GM23338 (cell line): ENCODE measurements at regions not wholly inside any gene's neighbourhood (a gene's known extent, or its start where the extent isn't known, plus 50 kb on each side); places are given as distances from the start of the nearest gene placed in this dataset.

Experiments
- ATAC-seq: fragments of 200-7000 bp; cut with Tn5 transposase; 3 replicates; pipeline ENCODE4 v1.9.1; 2020
- DNase-seq: peaks from one replicate; pipeline ENCODE4 v3.0.0-alpha.2; 2015; ENCODE audit warnings: low spot score
- H2AFZ ChIP-seq: fragments of 200-600 bp; sonication (generic); 2 replicates; pipeline ENCODE4 v1.8.0; 2016; ENCODE audit warnings: antibody characterized with exemption, mild to moderate bottlenecking, moderate library complexity
- H3F3A ChIP-seq: fragments of 200-600 bp; sonication (generic); replicated peaks from 2 replicates; pipeline ENCODE4 v1.8.0; 2017; ENCODE audit warnings: antibody characterized with exemption, mixed run types, low read depth
- H3K27ac ChIP-seq: fragments of 200-600 bp; sonication (generic); 2 replicates; pipeline ENCODE4 v1.6.1; 2016; ENCODE audit warnings: low read depth
- H3K27me3 ChIP-seq: fragments of 200-600 bp; sonication (generic); 2 replicates; pipeline ENCODE4 v1.8.0; 2016; ENCODE audit warnings: mild to moderate bottlenecking, mixed run types, moderate library complexity; ENCODE audit not compliant: insufficient read depth
- H3K36me3 ChIP-seq: fragments of 200-600 bp; sonication (generic); 2 replicates; pipeline ENCODE4 v1.8.0; 2016; ENCODE audit warnings: mild to moderate bottlenecking; ENCODE audit not compliant: insufficient read depth
- H3K4me1 ChIP-seq: fragments of 200-600 bp; sonication (generic); 2 replicates; pipeline ENCODE4 v1.8.0; 2016; ENCODE audit warnings: mild to moderate bottlenecking, moderate library complexity; ENCODE audit not compliant: insufficient read depth
- H3K4me2 ChIP-seq: fragments of 200-600 bp; sonication (generic); 2 replicates; pipeline ENCODE4 v1.7.1; 2017; ENCODE audit warnings: mixed run types
- H3K4me3 ChIP-seq: fragments of 200-600 bp; sonication (generic); 2 replicates; pipeline ENCODE4 v1.6.1; 2016; ENCODE audit warnings: mixed run types
- H3K79me2 ChIP-seq: fragments of 200-600 bp; sonication (generic); replicated peaks from 2 replicates; pipeline ENCODE4 v1.8.0; 2017; ENCODE audit warnings: mild to moderate bottlenecking; ENCODE audit not compliant: insufficient read depth
- H3K9me2 ChIP-seq: fragments of 200-600 bp; sonication (generic); 2 replicates; pipeline ENCODE4 v1.8.0; 2017; ENCODE audit not compliant: insufficient read depth
- H4K20me1 ChIP-seq: fragments of 200-600 bp; sonication (generic); replicated peaks from 2 replicates; pipeline ENCODE4 v1.8.0; 2017; ENCODE audit warnings: mild to moderate bottlenecking; ENCODE audit not compliant: insufficient read depth
- H3K27ac Mint-ChIP-seq: 2 replicates; pipeline ENCODE4 v1.8.0; 2020; ENCODE audit warnings: inconsistent platforms, mild to moderate bottlenecking, moderate library complexity, mixed read lengths
- H3K27me3 Mint-ChIP-seq: 3 replicates; pipeline ENCODE4 v1.8.0; 2022; ENCODE audit warnings: low read depth, mild to moderate bottlenecking, moderate library complexity, mixed read lengths, inconsistent platforms; ENCODE audit not compliant: insufficient read depth, poor library complexity
- H3K36me3 Mint-ChIP-seq: 3 replicates; pipeline ENCODE4 v1.8.0; 2021; ENCODE audit warnings: low read depth, mild to moderate bottlenecking, inconsistent platforms, moderate library complexity, mixed read lengths
- H3K4me1 Mint-ChIP-seq: 3 replicates; pipeline ENCODE4 v1.8.0; 2020; ENCODE audit warnings: mild to moderate bottlenecking, inconsistent platforms, mixed read lengths
- H3K4me3 Mint-ChIP-seq: 3 replicates; pipeline ENCODE4 v1.8.0; 2021; ENCODE audit warnings: moderate library complexity, mild to moderate bottlenecking, inconsistent platforms, mixed read lengths
- H3K9me3 Mint-ChIP-seq: 3 replicates; pipeline ENCODE4 v1.8.0; 2020; ENCODE audit warnings: moderate library complexity, mild to moderate bottlenecking, inconsistent platforms, mixed read lengths
- CTCF ChIP-seq, 2 experiments: fragments of 200-600 bp in 1 of 2; sonication (generic) in 1 of 2; conservative IDR thresholded peaks; 2 replicates each; pipeline versions ENCODE4 v1.5.1 to v1.6.1; 2016 to 2017; ENCODE audit warnings: antibody characterized with exemption in 2 of 2, low read depth in 2 of 2, mild to moderate bottlenecking in 2 of 2, moderate library complexity in 1 of 2
- ETS1 ChIP-seq: IDR thresholded peaks from 2 replicates; pipeline ENCODE4 v1.6.1; 2016; ENCODE audit warnings: antibody characterized with exemption
- EZH2 ChIP-seq: fragments of 200-600 bp; sonication (generic); IDR thresholded peaks from one replicate; pipeline ENCODE4 v1.8.0; 2017; ENCODE audit warnings: antibody characterized with exemption, mild to moderate bottlenecking, low read depth; ENCODE audit not compliant: unreplicated experiment
- JUNB ChIP-seq: IDR thresholded peaks from one replicate; pipeline ENCODE4 v1.6.1; 2016; ENCODE audit warnings: antibody characterized with exemption; ENCODE audit not compliant: unreplicated experiment
- POLR2AphosphoS5 ChIP-seq: IDR thresholded peaks from 2 replicates; pipeline ENCODE4 v1.6.1; 2016; ENCODE audit warnings: antibody characterized with exemption, low read depth
- REST ChIP-seq: IDR thresholded peaks from one replicate; pipeline ENCODE4 v1.6.1; 2018; ENCODE audit warnings: antibody characterized with exemption; ENCODE audit not compliant: unreplicated experiment
- STAT1 ChIP-seq: IDR thresholded peaks from one replicate; pipeline ENCODE4 v1.6.1; 2016; ENCODE audit warnings: antibody characterized with exemption; ENCODE audit not compliant: unreplicated experiment
- ZNF114 ChIP-seq: fragments of 250-450 bp; sonication (Bioruptor Pico); IDR thresholded peaks from 2 replicates; pipeline ENCODE4 v1.5.0; 2020; ENCODE audit warnings: mild to moderate bottlenecking, moderate library complexity
- ZNF331 ChIP-seq: fragments of 250-450 bp; sonication (Bioruptor Pico); IDR thresholded peaks from 2 replicates; pipeline ENCODE4 v1.5.0; 2020; ENCODE audit warnings: low read depth, mild to moderate bottlenecking, moderate library complexity
- ZNF462 ChIP-seq: fragments of 250-450 bp; sonication (Bioruptor Pico); IDR thresholded peaks from 2 replicates; pipeline ENCODE4 v1.5.0; 2020; ENCODE audit warnings: mild to moderate bottlenecking, moderate library complexity

- TF ChIP-seq REST (no peak), CTCF (conservative IDR thresholded peaks at IDR 0.05; ENCODE audit: low read depth in 2 of 2) (no peak), ZNF114 (CRISPR knock-in tag) (no peak), POLR2AphosphoS5 (no peak), EZH2 (no peak), JUNB (no peak)
Observed at GRCh38 chr14:98444077-98444476, 827.9 kb downstream of the BCL11B start (continued).

GRCh38 chr14:98445718-98446117 lies 826.3 kb downstream of the BCL11B start:
- Histone ChIP-seq H2AFZ (no peak overlapping the region; the same call in 1 of the 2 replicates), H3K27ac (no peak overlapping the region), H4K20me1 (no peaks in the 10 kb centered on the region), H3K4me3 (no peak overlapping the region), H3K79me2 (no peaks in the 10 kb centered on the region), H3K36me3 (no peaks in the 10 kb centered on the region), H3K27me3 (no peaks in the 10 kb centered on the region), H3F3A (no peaks in the 10 kb centered on the region), H3K9me2 (peaks cover 9% of the 10 kb centered on the region), H3K4me2 (no peak overlapping the region), H3K4me1 (no peaks in the 10 kb centered on the region)
- Mint-ChIP-seq H3K36me3 (peaks cover 3% of the 10 kb centered on the region; the same call in 2 of the 3 replicates), H3K27me3 (peaks cover 1% of the 10 kb centered on the region), H3K4me3 (no peak overlapping the region), H3K9me3 (peaks cover under 1% of the 10 kb centered on the region; the same call in 1 of the 3 replicates), H3K4me1 (peaks cover 9% of the 10 kb centered on the region; the same call in 2 of the 3 replicates), H3K27ac (no peak overlapping the region)
- DNase-seq (no peak), ATAC-seq (no peak)
- TF ChIP-seq ZNF462 (CRISPR knock-in tag) (no peak), ETS1 (no peak), ZNF331 (CRISPR knock-in tag) (no peak), STAT1 (no peak), JUNB (no peak)
